Activated CD8-positive, alpha-beta memory T cell treated with anti-CD3 and anti-CD28 coated beads, Interleukin-2, amount 10 ng/mL, durations not matched to agents 7 days and 5 days (primary cell): ENCODE measurements at regions not wholly inside any gene's neighbourhood (a gene's known extent, or its start where the extent isn't known, plus 50 kb on each side); places are given as distances from the start of the nearest gene placed in this dataset.
"Not testable (repeated sequence)": the region's sequence is repeated elsewhere in the genome, so short reads cannot be mapped to it uniquely, and the experiment has no call there.

Experiments
- ATAC-seq: fragments of 150-1000 bp; cut with Tn5 transposase; one replicate; pipeline ENCODE4 v1.10.0; 2021; ENCODE audit warnings: moderate library complexity
- CTCF ChIA-PET: fragments of 350-600 bp; sonication (Branson Sonifier 250); formaldehyde crosslinking; loops from one replicate; lab custom pipeline; 2021; ENCODE audit warnings: antibody characterized with exemption; lab: Charles Lee
- DNase-seq: peaks from one replicate; pipeline ENCODE4 v3.0.0-alpha.2; 2020
- H3K27ac Mint-ChIP-seq: one replicate; pipeline ENCODE4 v1.8.0; 2021; ENCODE audit warnings: mild to moderate bottlenecking, mixed read lengths
- H3K27me3 Mint-ChIP-seq: one replicate; pipeline ENCODE4 v1.8.0; 2021; ENCODE audit warnings: mixed read lengths
- H3K36me3 Mint-ChIP-seq: one replicate; pipeline ENCODE4 v1.8.0; 2021; ENCODE audit warnings: mild to moderate bottlenecking, mixed read lengths
- H3K4me1 Mint-ChIP-seq: one replicate; pipeline ENCODE4 v1.8.0; 2021; ENCODE audit warnings: mixed read lengths
- H3K4me3 Mint-ChIP-seq: one replicate; pipeline ENCODE4 v1.8.0; 2021; ENCODE audit warnings: mild to moderate bottlenecking, moderate library complexity, mixed read lengths
- H3K9me3 Mint-ChIP-seq: one replicate; pipeline ENCODE4 v1.8.0; 2022; ENCODE audit warnings: low read depth, mixed read lengths

- H3K4me3 Mint-ChIP-seq, H3K27ac Mint-ChIP-seq, H3K9me3 Mint-ChIP-seq, ATAC-seq, DNase-seq, CTCF ChIA-PET, H3K36me3 Mint-ChIP-seq, H3K27me3 Mint-ChIP-seq, H3K4me1 Mint-ChIP-seq: not testable (repeated sequence)
Measured at GRCh38 chrX:83954116-83954515, 93.2 kb downstream of the CYLC1 start.

- ATAC-seq (no peak), DNase-seq (no peak)
- no peaks in the 10 kb centered on the region for H3K36me3 Mint-ChIP-seq
- H3K27ac Mint-ChIP-seq = no peak overlapping the region
- H3K4me3 Mint-ChIP-seq = no peak overlapping the region
- H3K4me1 Mint-ChIP-seq = no peaks in the 10 kb centered on the region
- H3K27me3 Mint-ChIP-seq = no peaks in the 10 kb centered on the region
- H3K9me3 Mint-ChIP-seq = no peaks in the 10 kb centered on the region
- CTCF ChIA-PET = interaction anchor here (1.3 kb wide), 1 partner anchor 14 kb away, joined by 3 read pairs; no protein-coding TSS in a partner anchor
Measured at GRCh38 chrX:83966347-83966746, 105.4 kb downstream of the CYLC1 start.

DNA sequence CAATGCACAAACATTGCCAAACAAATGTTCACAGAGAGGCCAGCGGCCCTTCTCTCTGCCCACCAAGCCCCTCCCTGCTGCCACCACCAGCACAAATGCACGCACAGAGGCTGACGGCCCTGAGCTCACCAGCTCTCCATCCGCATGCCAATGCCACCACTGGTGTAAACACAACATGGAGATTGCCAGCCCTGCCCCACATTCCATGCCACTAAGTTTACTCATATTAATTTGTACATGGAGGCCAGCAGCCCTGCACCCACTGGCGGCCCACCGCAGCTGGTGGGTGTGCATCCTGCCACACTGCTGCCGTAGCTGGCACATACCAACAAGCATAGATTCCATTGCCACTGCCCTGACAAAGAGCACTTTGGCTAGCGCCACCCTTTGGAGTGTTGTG, 124.0 kb downstream of the CYLC1 start:
- CTCF ChIA-PET = no interaction called here
- H3K4me3 Mint-ChIP-seq = no peak overlapping the region
- H3K9me3 Mint-ChIP-seq = peaks cover 6% of the 10 kb centered on the region
- no peak for DNase-seq
- no peak overlapping the region for H3K27ac Mint-ChIP-seq
- no peak for ATAC-seq
- H3K36me3 Mint-ChIP-seq = no peaks in the 10 kb centered on the region
- H3K27me3 Mint-ChIP-seq = no peaks in the 10 kb centered on the region
- H3K4me1 Mint-ChIP-seq = no peaks in the 10 kb centered on the region

GRCh38 chrX:83990178-83990577, 129.2 kb downstream of the CYLC1 start:
- H3K27ac Mint-ChIP-seq, H3K4me3 Mint-ChIP-seq, CTCF ChIA-PET, H3K27me3 Mint-ChIP-seq, H3K4me1 Mint-ChIP-seq, DNase-seq, H3K9me3 Mint-ChIP-seq, H3K36me3 Mint-ChIP-seq, ATAC-seq: not testable (repeated sequence)

- H3K27ac Mint-ChIP-seq = no peak overlapping the region
- H3K9me3 Mint-ChIP-seq = no peaks in the 10 kb centered on the region
- no peaks in the 10 kb centered on the region for H3K36me3 Mint-ChIP-seq
- ATAC-seq (no peak), DNase-seq (no peak)
- CTCF ChIA-PET = no interaction called here
- H3K4me1 Mint-ChIP-seq = no peaks in the 10 kb centered on the region
- H3K4me3 Mint-ChIP-seq = no peak overlapping the region
- H3K27me3 Mint-ChIP-seq = no peaks in the 10 kb centered on the region
Measured at GRCh38 chrX:83997781-83998180, 136.8 kb downstream of the CYLC1 start.
